RWPE2 (cell line): ENCODE measurements at regions not wholly inside any gene's neighbourhood (a gene's known extent, or its start where the extent isn't known, plus 50 kb on each side); places are given as distances from the start of the nearest gene placed in this dataset.
A peak's percentile ranks its signal among the peaks of the same experiment; 100 is the strongest.

Experiments used
- ATAC-seq: fragments of 200-7000 bp; cut with Tn5 transposase; 3 replicates; pipeline ENCODE4 v1.9.1; 2021; ENCODE audit warnings: low read depth
- DNase-seq: peaks from one replicate; pipeline ENCODE4 v3.0.0-alpha.2; 2020; ENCODE audit warnings: low spot score
- H3K27ac ChIP-seq: fragments of 450-650 bp; 2 replicates; pipeline ENCODE4 v1.5.1; 2017; ENCODE audit warnings: mild to moderate bottlenecking; ENCODE audit not compliant: poor library complexity, severe bottlenecking
- H3K27me3 ChIP-seq: fragments of 250-450 bp; sonication (Bioruptor Pico); 2 replicates; pipeline ENCODE4 v1.5.1; 2021; ENCODE audit warnings: mild to moderate bottlenecking, moderate library complexity; ENCODE audit not compliant: insufficient read depth, poor library complexity, severe bottlenecking
- H3K36me3 ChIP-seq: fragments of 250-450 bp; sonication (Bioruptor Pico); 2 replicates; pipeline ENCODE4 v1.5.1; 2020; ENCODE audit warnings: low read depth, mild to moderate bottlenecking, moderate library complexity
- H3K4me1 ChIP-seq: fragments of 250-450 bp; sonication (Bioruptor Pico); 2 replicates; pipeline ENCODE4 v1.5.1; 2021; ENCODE audit warnings: mild to moderate bottlenecking, moderate library complexity; ENCODE audit not compliant: insufficient read depth, poor library complexity, severe bottlenecking
- H3K4me3 ChIP-seq: fragments of 250-450 bp; sonication (Bioruptor Pico); 2 replicates; pipeline ENCODE4 v1.5.1; 2021; ENCODE audit warnings: mild to moderate bottlenecking, moderate library complexity; ENCODE audit not compliant: severe bottlenecking
- H3K9me3 ChIP-seq: fragments of 250-450 bp; sonication (Bioruptor Pico); 2 replicates; pipeline ENCODE4 v1.5.1; 2021; ENCODE audit warnings: mild to moderate bottlenecking, moderate library complexity; ENCODE audit not compliant: severe bottlenecking
- TF ChIP-seq, protein P1 (sequence below): fragments of 450-650 bp; IDR thresholded peaks from one replicate; pipeline ENCODE4 v1.5.1; 2017; ENCODE audit warnings: mild to moderate bottlenecking, moderate library complexity; ENCODE audit not compliant: poor library complexity, severe bottlenecking

DNA sequence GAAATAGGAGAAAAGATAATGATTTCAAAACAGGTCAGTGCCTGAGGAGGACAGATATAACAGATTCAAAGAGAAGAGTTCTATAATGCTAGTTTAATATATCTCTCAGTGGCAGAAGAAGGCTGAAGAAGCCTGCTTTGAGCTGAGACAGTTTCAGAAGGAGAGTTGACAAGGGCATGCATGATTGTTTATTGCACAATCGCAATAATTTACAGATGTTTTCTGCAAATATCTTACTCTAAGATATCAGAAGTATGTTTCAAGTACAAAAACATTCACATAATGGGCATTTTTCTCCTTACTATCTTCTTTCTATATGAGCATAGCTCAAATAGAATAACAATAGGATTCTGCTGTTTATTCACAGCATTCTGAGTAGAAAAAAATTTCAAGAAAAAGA, 557.7 kb upstream of the NRSN1 start:
- Histone ChIP-seq H3K9me3 (no peaks in the 10 kb centered on the region), H3K27ac (no peak overlapping the region), H3K36me3 (no peaks in the 10 kb centered on the region), H3K27me3 (no peaks in the 10 kb centered on the region), H3K4me3 (no peak overlapping the region), H3K4me1 (no peaks in the 10 kb centered on the region)
- TF ChIP-seq, protein P1, sequence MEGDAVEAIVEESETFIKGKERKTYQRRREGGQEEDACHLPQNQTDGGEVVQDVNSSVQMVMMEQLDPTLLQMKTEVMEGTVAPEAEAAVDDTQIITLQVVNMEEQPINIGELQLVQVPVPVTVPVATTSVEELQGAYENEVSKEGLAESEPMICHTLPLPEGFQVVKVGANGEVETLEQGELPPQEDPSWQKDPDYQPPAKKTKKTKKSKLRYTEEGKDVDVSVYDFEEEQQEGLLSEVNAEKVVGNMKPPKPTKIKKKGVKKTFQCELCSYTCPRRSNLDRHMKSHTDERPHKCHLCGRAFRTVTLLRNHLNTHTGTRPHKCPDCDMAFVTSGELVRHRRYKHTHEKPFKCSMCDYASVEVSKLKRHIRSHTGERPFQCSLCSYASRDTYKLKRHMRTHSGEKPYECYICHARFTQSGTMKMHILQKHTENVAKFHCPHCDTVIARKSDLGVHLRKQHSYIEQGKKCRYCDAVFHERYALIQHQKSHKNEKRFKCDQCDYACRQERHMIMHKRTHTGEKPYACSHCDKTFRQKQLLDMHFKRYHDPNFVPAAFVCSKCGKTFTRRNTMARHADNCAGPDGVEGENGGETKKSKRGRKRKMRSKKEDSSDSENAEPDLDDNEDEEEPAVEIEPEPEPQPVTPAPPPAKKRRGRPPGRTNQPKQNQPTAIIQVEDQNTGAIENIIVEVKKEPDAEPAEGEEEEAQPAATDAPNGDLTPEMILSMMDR, result no peak
- no peak for ATAC-seq
- DNase-seq, result no peak

DNA sequence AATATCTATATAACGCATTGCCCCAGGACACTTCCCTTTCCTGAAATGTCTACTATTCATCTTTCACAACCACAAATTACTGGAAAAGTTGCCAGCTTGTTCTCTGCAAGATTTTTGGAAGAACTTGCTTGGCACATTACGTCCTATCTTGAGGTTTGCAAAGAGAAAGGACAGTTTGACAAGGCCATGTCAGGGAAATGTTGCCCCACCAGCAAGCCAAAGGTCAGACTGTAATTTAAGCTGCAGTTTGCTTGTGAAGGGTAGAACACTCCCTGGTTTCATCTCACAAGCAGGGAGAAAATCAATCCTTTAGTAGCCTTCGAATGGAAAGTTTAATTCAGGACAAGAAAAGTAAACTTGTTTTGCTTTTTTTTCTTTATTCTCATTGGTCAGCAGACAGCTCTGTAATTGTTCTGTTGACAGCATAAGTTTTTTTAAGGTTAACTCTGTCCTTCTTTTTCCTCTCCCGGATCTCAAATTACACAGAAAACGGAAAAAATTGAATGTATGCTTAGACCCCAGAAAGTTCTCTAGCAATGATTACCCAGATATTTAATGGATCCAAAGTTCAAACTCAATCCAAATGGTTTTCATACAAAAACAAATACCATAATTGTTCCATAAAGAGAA, 541.8 kb upstream of the NRSN1 start:
- H3K27ac ChIP-seq, result no peak overlapping the region
- no peaks in the 10 kb centered on the region for H3K36me3 ChIP-seq
- H3K9me3 ChIP-seq, result no peaks in the 10 kb centered on the region
- TF ChIP-seq, protein P1, result no peak
- DNase-seq (no peak), ATAC-seq (no peak)
- H3K27me3 ChIP-seq, result no peaks in the 10 kb centered on the region
- no peaks in the 10 kb centered on the region for H3K4me1 ChIP-seq
- no peak overlapping the region for H3K4me3 ChIP-seq

DNA sequence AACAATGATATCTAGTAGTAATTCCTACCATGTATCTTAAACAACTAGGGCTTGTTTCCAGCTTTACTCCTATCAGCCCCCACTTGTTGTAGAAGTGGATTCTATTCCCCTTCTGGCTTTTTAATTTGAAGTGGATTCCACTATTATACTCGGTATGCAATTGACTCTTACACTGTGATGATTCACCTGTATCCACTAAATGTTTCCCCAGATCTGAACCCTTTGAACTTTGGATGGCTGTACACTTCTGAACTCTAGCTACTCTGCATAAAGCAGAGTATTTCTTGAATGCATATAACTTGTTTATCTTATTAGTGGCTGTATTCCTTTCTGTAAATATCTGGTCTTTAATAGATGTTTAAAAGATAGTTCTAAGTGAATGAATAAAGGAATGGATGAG, 538.4 kb upstream of the NRSN1 start:
- H3K36me3 ChIP-seq, result no peaks in the 10 kb centered on the region
- DNase-seq, result no peak
- no peaks in the 10 kb centered on the region for H3K9me3 ChIP-seq
- H3K27ac ChIP-seq, result no peak overlapping the region
- H3K4me3 ChIP-seq, result no peak overlapping the region
- TF ChIP-seq, protein P1, result no peak
- no peaks in the 10 kb centered on the region for H3K4me1 ChIP-seq
- ATAC-seq, result peak; percentile 44; the same call in 1 of the 3 replicates
- no peaks in the 10 kb centered on the region for H3K27me3 ChIP-seq

DNA sequence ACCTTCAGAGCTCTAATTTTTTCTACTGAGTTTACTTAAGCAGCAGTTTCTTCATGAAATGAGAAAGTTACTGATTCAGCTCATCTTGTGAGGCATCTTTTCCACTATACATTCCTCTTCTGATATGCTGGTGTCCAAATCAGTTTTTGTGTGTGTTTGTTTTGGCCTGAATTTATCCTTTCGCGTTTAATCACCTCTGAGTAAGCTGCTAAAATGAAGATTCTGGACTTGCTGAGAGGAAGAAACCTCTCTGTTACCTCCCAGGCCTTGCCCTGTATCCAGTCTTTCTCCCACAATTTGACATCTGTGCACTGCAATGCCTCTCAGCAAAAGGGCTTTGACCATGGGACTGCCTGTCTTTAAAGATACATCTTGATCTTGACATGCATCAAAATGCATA, 536.2 kb upstream of the NRSN1 start:
- Histone ChIP-seq H3K27me3 (no peaks in the 10 kb centered on the region), H3K36me3 (no peaks in the 10 kb centered on the region), H3K9me3 (no peaks in the 10 kb centered on the region), H3K4me3 (no peak overlapping the region), H3K27ac (no peak overlapping the region), H3K4me1 (no peaks in the 10 kb centered on the region)
- DNase-seq (no peak), ATAC-seq (no peak)
- TF ChIP-seq, protein P1, result no peak

DNA sequence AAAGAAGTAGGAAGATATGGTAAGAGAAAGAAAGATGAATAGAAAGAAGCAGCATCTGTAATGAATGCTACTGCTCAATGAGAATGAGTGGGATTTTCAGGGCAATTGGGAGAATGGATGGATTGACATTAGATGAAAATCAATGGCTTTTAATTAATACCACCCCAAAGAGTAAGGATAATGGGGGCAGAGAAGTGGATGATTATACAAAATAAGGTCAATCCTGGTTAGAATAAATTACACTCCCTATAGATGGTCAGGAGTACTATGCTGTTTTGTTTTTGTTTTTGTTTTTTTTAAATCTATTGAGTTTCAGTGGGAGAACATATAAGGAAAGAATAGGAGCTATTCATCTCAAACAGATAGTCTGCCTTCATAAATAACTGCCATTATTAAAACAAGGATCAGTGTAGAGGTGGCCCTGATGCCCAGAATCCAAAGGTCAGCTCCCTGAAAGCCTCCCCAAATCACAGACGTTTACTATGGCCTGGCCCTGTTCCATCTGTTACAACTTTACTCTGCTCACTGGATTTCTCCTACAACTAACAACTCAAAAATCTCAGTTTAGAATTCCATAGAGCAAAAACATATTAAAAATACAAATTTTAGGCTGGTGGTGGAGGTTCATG, 535.4 kb upstream of the NRSN1 start:
- TF ChIP-seq, protein P1, result no peak
- Histone ChIP-seq H3K4me3 (no peak overlapping the region), H3K36me3 (no peaks in the 10 kb centered on the region), H3K27me3 (no peaks in the 10 kb centered on the region), H3K9me3 (no peaks in the 10 kb centered on the region), H3K27ac (no peak overlapping the region), H3K4me1 (no peaks in the 10 kb centered on the region)
- no peak for DNase-seq
- no peak for ATAC-seq
